HL-60 (cell line): ENCODE measurements at regions not wholly inside any gene's neighbourhood (a gene's known extent, or its start where the extent isn't known, plus 50 kb on each side); places are given as distances from the start of the nearest gene placed in this dataset.

Experiments
- DNase-seq, 2 experiments: peaks; one replicate each; pipeline ENCODE4 v3.0.0-alpha.2; 2010 to 2020; ENCODE audit warnings: low read depth in 1 of 2, low spot score in 1 of 2
- H3K27ac ChIP-seq: fragments of 250-450 bp; sonication (Bioruptor Pico); replicated peaks from 2 replicates; pipeline ENCODE4 v1.5.1; 2020; ENCODE audit warnings: mild to moderate bottlenecking, moderate library complexity
- H3K27me3 ChIP-seq: fragments of 250-450 bp; sonication (Bioruptor Pico); 2 replicates; pipeline ENCODE4 v1.5.1; 2021; ENCODE audit warnings: mild to moderate bottlenecking, moderate library complexity; ENCODE audit not compliant: insufficient read depth, poor library complexity, severe bottlenecking
- H3K4me3 ChIP-seq: replicated peaks from 2 replicates; pipeline ENCODE4 v1.5.1; 2011; ENCODE audit warnings: mild to moderate bottlenecking, control low read depth, low read length; ENCODE audit not compliant: insufficient read depth
- GABPA ChIP-seq: IDR thresholded peaks from 2 replicates; pipeline ENCODE4 v1.6.1; 2012; ENCODE audit warnings: low read depth
- POLR2AphosphoS5 ChIP-seq: IDR thresholded peaks from 2 replicates; pipeline ENCODE4 v1.6.1; 2012; ENCODE audit warnings: low read depth
- SPI1 ChIP-seq: IDR thresholded peaks from 2 replicates; pipeline ENCODE4 v1.6.1; 2012; ENCODE audit warnings: low read depth, mild to moderate bottlenecking, borderline replicate concordance
- TF ChIP-seq, protein P1 (sequence below): IDR thresholded peaks from 2 replicates; pipeline ENCODE4 v1.6.1; 2012; ENCODE audit warnings: low read depth; ENCODE audit not compliant: insufficient replicate concordance
- TF ChIP-seq, protein P2 (sequence below): IDR thresholded peaks from one replicate; pipeline ENCODE4 v1.5.1; 2011; ENCODE audit warnings: low read length, control low read depth, inconsistent platforms; ENCODE audit not compliant: insufficient read depth

DNA sequence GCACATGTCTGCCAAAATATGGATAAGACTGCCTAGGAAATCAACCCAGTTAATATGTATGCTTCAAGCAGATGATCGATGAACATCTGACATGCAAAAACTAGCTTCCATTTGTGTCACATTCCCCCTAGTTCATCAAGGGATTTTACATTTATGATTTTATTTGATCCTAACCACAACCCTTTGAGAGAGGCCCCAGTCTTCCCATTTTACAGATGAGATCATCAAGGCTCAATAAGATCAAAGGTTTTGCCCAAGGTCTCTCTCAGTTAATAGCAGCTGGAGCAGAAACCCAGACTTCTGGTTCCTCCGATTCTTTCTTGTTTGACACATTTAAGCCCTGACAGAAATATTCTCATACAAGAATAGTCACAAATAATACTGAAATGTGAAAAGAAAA is 107.7 kb upstream of the PPP2R5A start:
- Histone ChIP-seq H3K27me3 (no peaks in the 10 kb centered on the region), H3K27ac (no peak overlapping the region), H3K4me3 (no peak overlapping the region)
- no peak for DNase-seq
- TF ChIP-seq GABPA: no peak
- no peak for TF ChIP-seq POLR2AphosphoS5
- TF ChIP-seq SPI1: no peak
- TF ChIP-seq, protein P1, sequence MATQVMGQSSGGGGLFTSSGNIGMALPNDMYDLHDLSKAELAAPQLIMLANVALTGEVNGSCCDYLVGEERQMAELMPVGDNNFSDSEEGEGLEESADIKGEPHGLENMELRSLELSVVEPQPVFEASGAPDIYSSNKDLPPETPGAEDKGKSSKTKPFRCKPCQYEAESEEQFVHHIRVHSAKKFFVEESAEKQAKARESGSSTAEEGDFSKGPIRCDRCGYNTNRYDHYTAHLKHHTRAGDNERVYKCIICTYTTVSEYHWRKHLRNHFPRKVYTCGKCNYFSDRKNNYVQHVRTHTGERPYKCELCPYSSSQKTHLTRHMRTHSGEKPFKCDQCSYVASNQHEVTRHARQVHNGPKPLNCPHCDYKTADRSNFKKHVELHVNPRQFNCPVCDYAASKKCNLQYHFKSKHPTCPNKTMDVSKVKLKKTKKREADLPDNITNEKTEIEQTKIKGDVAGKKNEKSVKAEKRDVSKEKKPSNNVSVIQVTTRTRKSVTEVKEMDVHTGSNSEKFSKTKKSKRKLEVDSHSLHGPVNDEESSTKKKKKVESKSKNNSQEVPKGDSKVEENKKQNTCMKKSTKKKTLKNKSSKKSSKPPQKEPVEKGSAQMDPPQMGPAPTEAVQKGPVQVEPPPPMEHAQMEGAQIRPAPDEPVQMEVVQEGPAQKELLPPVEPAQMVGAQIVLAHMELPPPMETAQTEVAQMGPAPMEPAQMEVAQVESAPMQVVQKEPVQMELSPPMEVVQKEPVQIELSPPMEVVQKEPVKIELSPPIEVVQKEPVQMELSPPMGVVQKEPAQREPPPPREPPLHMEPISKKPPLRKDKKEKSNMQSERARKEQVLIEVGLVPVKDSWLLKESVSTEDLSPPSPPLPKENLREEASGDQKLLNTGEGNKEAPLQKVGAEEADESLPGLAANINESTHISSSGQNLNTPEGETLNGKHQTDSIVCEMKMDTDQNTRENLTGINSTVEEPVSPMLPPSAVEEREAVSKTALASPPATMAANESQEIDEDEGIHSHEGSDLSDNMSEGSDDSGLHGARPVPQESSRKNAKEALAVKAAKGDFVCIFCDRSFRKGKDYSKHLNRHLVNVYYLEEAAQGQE: no peak
- TF ChIP-seq, protein P2, sequence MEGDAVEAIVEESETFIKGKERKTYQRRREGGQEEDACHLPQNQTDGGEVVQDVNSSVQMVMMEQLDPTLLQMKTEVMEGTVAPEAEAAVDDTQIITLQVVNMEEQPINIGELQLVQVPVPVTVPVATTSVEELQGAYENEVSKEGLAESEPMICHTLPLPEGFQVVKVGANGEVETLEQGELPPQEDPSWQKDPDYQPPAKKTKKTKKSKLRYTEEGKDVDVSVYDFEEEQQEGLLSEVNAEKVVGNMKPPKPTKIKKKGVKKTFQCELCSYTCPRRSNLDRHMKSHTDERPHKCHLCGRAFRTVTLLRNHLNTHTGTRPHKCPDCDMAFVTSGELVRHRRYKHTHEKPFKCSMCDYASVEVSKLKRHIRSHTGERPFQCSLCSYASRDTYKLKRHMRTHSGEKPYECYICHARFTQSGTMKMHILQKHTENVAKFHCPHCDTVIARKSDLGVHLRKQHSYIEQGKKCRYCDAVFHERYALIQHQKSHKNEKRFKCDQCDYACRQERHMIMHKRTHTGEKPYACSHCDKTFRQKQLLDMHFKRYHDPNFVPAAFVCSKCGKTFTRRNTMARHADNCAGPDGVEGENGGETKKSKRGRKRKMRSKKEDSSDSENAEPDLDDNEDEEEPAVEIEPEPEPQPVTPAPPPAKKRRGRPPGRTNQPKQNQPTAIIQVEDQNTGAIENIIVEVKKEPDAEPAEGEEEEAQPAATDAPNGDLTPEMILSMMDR: no peak

DNA sequence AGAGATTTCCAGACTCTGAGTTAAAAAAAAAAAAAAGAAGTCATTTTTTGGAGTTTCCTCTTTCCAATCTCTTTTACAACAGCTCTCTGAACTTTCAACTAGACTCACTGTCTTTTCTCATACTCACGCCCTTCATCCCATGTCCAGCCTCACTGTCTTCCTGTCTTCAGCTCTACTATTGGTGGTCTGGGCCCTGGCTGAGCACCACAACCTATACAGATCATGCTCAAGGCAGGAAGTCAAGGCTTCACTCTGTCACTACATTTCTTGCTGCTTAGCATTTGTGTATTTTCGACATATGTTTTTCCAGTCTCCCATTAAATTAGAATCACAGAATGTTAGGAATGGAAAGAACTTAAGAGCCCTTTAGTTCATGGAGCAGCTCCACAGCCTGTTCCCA is 106.4 kb upstream of the PPP2R5A start:
- DNase-seq: no peak
- Histone ChIP-seq H3K27me3 (no peaks in the 10 kb centered on the region), H3K27ac (no peak overlapping the region), H3K4me3 (no peak overlapping the region)
- TF ChIP-seq SPI1: no peak
- no peak for TF ChIP-seq GABPA
- TF ChIP-seq POLR2AphosphoS5: no peak
- TF ChIP-seq, protein P2: no peak

DNA sequence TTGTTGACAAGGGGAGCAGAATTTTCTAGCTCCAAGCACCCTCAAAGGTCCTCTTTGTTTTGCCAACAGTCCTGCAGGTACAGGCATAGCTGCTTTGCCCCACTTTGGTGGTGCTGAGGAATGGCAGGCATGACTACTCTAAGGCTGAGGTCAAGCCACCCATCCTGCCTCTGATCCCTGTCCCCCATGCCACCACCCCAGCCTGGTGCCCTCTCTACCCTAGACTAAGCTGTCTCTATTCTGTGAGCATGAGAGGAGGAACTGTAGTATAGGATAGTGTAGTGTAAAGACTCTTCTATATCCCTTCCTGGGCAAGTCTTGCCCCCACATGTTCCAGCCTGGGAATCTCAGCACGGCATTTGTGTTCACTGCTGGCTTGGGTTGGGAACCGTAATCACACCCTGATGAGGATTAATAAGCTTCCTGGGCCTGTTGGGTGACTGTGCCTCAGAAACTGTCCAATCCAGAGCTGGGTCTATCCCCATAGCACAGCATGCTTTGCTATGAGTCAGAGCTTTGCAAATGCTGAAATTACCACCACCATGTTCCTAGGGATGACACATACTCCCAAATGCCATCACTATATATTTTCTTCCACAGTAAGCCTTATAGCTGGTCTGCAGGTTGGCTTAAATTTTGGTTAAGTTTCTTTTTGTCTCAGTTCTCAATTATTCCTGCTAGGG is 105.7 kb upstream of the PPP2R5A start:
- TF ChIP-seq GABPA: no peak
- no peak for TF ChIP-seq POLR2AphosphoS5
- TF ChIP-seq, protein P1: no peak
- no peak for TF ChIP-seq SPI1
- TF ChIP-seq, protein P2: no peak
- Histone ChIP-seq H3K4me3 (no peak overlapping the region), H3K27me3 (no peaks in the 10 kb centered on the region), H3K27ac (no peak overlapping the region)
- DNase-seq: no peak
